ENCODE measurements at regions not wholly inside any gene's neighbourhood (a gene's known extent, or its start where the extent isn't known, plus 50 kb on each side); places are given as distances from the start of the nearest gene placed in this dataset.

- H3K4me3 Mint-ChIP-seq: no peak overlapping the region
- peaks cover 3% of the 10 kb centered on the region for H3K9me3 Mint-ChIP-seq
- no peak overlapping the region for H3K27ac Mint-ChIP-seq
- H3K27me3 Mint-ChIP-seq (ENCODE audit: low read depth): peaks cover 4% of the 10 kb centered on the region
- H3K4me1 Mint-ChIP-seq (ENCODE audit: low read depth): peaks cover 4% of the 10 kb centered on the region
- H3K36me3 Mint-ChIP-seq (ENCODE audit: low read depth): no peaks in the 10 kb centered on the region
Measured at GRCh38 chr15:62708470-62708869, 334.1 kb upstream of the TPM1 start.

GRCh38 chr15:62709261-62709660, 333.3 kb upstream of the TPM1 start:
- Mint-ChIP-seq H3K27me3 (ENCODE audit: low read depth) (peaks cover 4% of the 10 kb centered on the region), H3K9me3 (peaks cover 3% of the 10 kb centered on the region), H3K27ac (no peak overlapping the region), H3K4me1 (ENCODE audit: low read depth) (peaks cover 4% of the 10 kb centered on the region), H3K36me3 (ENCODE audit: low read depth) (no peaks in the 10 kb centered on the region), H3K4me3 (no peak overlapping the region)

GRCh38 chr15:62711691-62712454, 330.7 kb upstream of the TPM1 start:
- no peaks in the 10 kb centered on the region for H3K36me3 Mint-ChIP-seq (ENCODE audit: low read depth)
- H3K27ac Mint-ChIP-seq: no peak overlapping the region
- H3K27me3 Mint-ChIP-seq (ENCODE audit: low read depth): no peaks in the 10 kb centered on the region
- no peak overlapping the region for H3K4me3 Mint-ChIP-seq
- H3K9me3 Mint-ChIP-seq: peaks cover 3% of the 10 kb centered on the region
- peaks cover 4% of the 10 kb centered on the region for H3K4me1 Mint-ChIP-seq (ENCODE audit: low read depth)

GRCh38 chr15:62712455-62712839, 330.1 kb upstream of the TPM1 start:
- Mint-ChIP-seq H3K27me3 (ENCODE audit: low read depth) (no peaks in the 10 kb centered on the region), H3K27ac (no peak overlapping the region)

GRCh38 chr15:62715946-62716345, 326.6 kb upstream of the TPM1 start:
- H3K27ac Mint-ChIP-seq: no peak overlapping the region
- H3K4me1 Mint-ChIP-seq (ENCODE audit: low read depth): peaks cover 4% of the 10 kb centered on the region

More at GRCh38 chr15:62712455-62712839, 330.1 kb upstream of the TPM1 start:
- Mint-ChIP-seq H3K4me3 (no peak overlapping the region), H3K4me1 (ENCODE audit: low read depth) (peaks cover 4% of the 10 kb centered on the region), H3K36me3 (ENCODE audit: low read depth) (no peaks in the 10 kb centered on the region), H3K9me3 (peaks cover 3% of the 10 kb centered on the region)

GRCh38 chr15:62717496-62717895, 325.1 kb upstream of the TPM1 start:
- Mint-ChIP-seq H3K4me1 (ENCODE audit: low read depth) (no peaks in the 10 kb centered on the region), H3K4me3 (no peak overlapping the region)

More at GRCh38 chr15:62715946-62716345, 326.6 kb upstream of the TPM1 start:
- Mint-ChIP-seq H3K27me3 (ENCODE audit: low read depth) (no peaks in the 10 kb centered on the region), H3K4me3 (no peak overlapping the region), H3K9me3 (peaks cover 2% of the 10 kb centered on the region), H3K36me3 (ENCODE audit: low read depth) (no peaks in the 10 kb centered on the region)

GRCh38 chr15:62719316-62719715, 323.2 kb upstream of the TPM1 start:
- Mint-ChIP-seq H3K27ac (no peak overlapping the region), H3K4me1 (ENCODE audit: low read depth) (no peaks in the 10 kb centered on the region), H3K4me3 (no peak overlapping the region), H3K9me3 (no peaks in the 10 kb centered on the region), H3K36me3 (ENCODE audit: low read depth) (no peaks in the 10 kb centered on the region), H3K27me3 (ENCODE audit: low read depth) (no peaks in the 10 kb centered on the region)

More at GRCh38 chr15:62717496-62717895, 325.1 kb upstream of the TPM1 start:
- Mint-ChIP-seq H3K27me3 (ENCODE audit: low read depth) (no peaks in the 10 kb centered on the region), H3K27ac (no peak overlapping the region), H3K9me3 (no peaks in the 10 kb centered on the region), H3K36me3 (ENCODE audit: low read depth) (no peaks in the 10 kb centered on the region)

GRCh38 chr15:62722237-62722636, 320.3 kb upstream of the TPM1 start:
- Mint-ChIP-seq H3K27me3 (ENCODE audit: low read depth) (no peaks in the 10 kb centered on the region), H3K9me3 (no peaks in the 10 kb centered on the region), H3K36me3 (ENCODE audit: low read depth) (no peaks in the 10 kb centered on the region), H3K4me1 (ENCODE audit: low read depth) (no peaks in the 10 kb centered on the region), H3K4me3 (no peak overlapping the region), H3K27ac (no peak overlapping the region)

- Mint-ChIP-seq H3K4me3 (no peak overlapping the region), H3K36me3 (ENCODE audit: low read depth) (no peaks in the 10 kb centered on the region), H3K27ac (no peak overlapping the region), H3K9me3 (no peaks in the 10 kb centered on the region), H3K4me1 (ENCODE audit: low read depth) (peaks cover 2% of the 10 kb centered on the region), H3K27me3 (ENCODE audit: low read depth) (peaks cover 23% of the 10 kb centered on the region)
Measured at GRCh38 chr15:62726461-62726860, 316.1 kb upstream of the TPM1 start.

- Mint-ChIP-seq H3K4me1 (ENCODE audit: low read depth) (peaks cover 2% of the 10 kb centered on the region), H3K4me3 (no peak overlapping the region), H3K27me3 (ENCODE audit: low read depth) (peaks cover 24% of the 10 kb centered on the region), H3K27ac (no peak overlapping the region), H3K9me3 (no peaks in the 10 kb centered on the region), H3K36me3 (ENCODE audit: low read depth) (no peaks in the 10 kb centered on the region)
Measured at GRCh38 chr15:62727501-62727900, 315.0 kb upstream of the TPM1 start.

GRCh38 chr15:62730825-62731224, 311.7 kb upstream of the TPM1 start:
- Mint-ChIP-seq H3K4me3 (no peak overlapping the region), H3K27me3 (ENCODE audit: low read depth) (peaks cover 24% of the 10 kb centered on the region), H3K4me1 (ENCODE audit: low read depth) (peaks cover 2% of the 10 kb centered on the region), H3K36me3 (ENCODE audit: low read depth) (no peaks in the 10 kb centered on the region), H3K9me3 (no peaks in the 10 kb centered on the region), H3K27ac (no peak overlapping the region)

- peaks cover 24% of the 10 kb centered on the region for H3K27me3 Mint-ChIP-seq (ENCODE audit: low read depth)
- H3K36me3 Mint-ChIP-seq (ENCODE audit: low read depth): no peaks in the 10 kb centered on the region
- no peak overlapping the region for H3K4me3 Mint-ChIP-seq
- no peaks in the 10 kb centered on the region for H3K9me3 Mint-ChIP-seq
- peaks cover 2% of the 10 kb centered on the region for H3K4me1 Mint-ChIP-seq (ENCODE audit: low read depth)
- H3K27ac Mint-ChIP-seq: no peak overlapping the region
Measured at GRCh38 chr15:62732078-62732477, 310.5 kb upstream of the TPM1 start.

- Mint-ChIP-seq H3K36me3 (ENCODE audit: low read depth) (no peaks in the 10 kb centered on the region), H3K9me3 (no peaks in the 10 kb centered on the region), H3K27me3 (ENCODE audit: low read depth) (peaks cover 14% of the 10 kb centered on the region), H3K4me3 (no peak overlapping the region), H3K4me1 (ENCODE audit: low read depth) (no peaks in the 10 kb centered on the region), H3K27ac (no peak overlapping the region)
Measured at GRCh38 chr15:62734706-62735105, 307.8 kb upstream of the TPM1 start.

- H3K4me3 Mint-ChIP-seq: no peak overlapping the region
- H3K36me3 Mint-ChIP-seq (ENCODE audit: low read depth): no peaks in the 10 kb centered on the region
Measured at GRCh38 chr15:62736756-62737155, 305.8 kb upstream of the TPM1 start.

GRCh38 chr15:62737551-62737950, 305.0 kb upstream of the TPM1 start:
- H3K9me3 Mint-ChIP-seq: no peaks in the 10 kb centered on the region
- H3K27me3 Mint-ChIP-seq (ENCODE audit: low read depth): peaks cover 3% of the 10 kb centered on the region
- H3K27ac Mint-ChIP-seq: no peak overlapping the region
- H3K36me3 Mint-ChIP-seq (ENCODE audit: low read depth): no peaks in the 10 kb centered on the region
- peaks cover 2% of the 10 kb centered on the region for H3K4me1 Mint-ChIP-seq (ENCODE audit: low read depth)
- H3K4me3 Mint-ChIP-seq: no peak overlapping the region

More at GRCh38 chr15:62736756-62737155, 305.8 kb upstream of the TPM1 start:
- Mint-ChIP-seq H3K4me1 (ENCODE audit: low read depth) (no peaks in the 10 kb centered on the region), H3K9me3 (no peaks in the 10 kb centered on the region), H3K27me3 (ENCODE audit: low read depth) (no peaks in the 10 kb centered on the region), H3K27ac (no peak overlapping the region)
